Fibroblast of skin of right biceps (primary cell): ENCODE measurements at regions not wholly inside any gene's neighbourhood (a gene's known extent, or its start where the extent isn't known, plus 50 kb on each side); places are given as distances from the start of the nearest gene placed in this dataset.

Experiments
- DNase-seq: peaks from one replicate; pipeline ENCODE4 v3.0.0-alpha.2; 2013

DNA sequence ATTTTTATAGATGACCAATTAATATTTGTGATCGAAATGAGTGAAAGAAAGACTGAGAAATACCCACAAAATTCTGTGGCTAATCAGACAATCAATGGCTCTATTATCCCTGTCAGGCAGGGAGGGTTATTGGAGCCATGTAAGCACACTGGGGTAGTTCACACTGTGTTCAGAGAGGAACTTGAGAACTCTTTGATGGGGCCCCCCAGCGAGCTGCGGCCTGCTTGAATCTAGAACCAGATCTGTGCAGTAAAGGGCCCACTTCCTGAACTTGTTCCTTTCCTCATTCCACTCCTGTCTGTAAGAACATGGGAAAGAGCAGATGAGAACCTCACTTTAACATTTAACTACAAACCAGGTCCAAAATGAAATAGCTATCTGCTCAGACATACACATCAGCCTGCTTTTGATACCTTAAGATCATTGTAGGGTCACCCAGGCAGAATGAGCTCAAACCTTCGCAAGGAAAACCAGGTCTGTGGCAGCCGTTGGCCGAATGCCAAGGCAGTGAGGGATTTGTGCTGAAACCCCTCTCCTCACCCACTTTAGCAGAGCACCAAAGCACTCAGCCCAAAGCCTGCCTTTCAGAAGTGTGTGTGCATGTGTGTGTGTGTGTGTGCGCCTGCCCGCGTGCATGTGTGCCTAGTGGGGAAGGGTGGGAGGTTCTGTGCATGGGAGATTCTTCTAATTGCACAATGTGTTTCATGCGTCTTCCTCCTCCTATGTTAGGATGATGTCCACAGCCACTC, 365.6 kb upstream of the MGMT start:
- no peak for DNase-seq

DNA sequence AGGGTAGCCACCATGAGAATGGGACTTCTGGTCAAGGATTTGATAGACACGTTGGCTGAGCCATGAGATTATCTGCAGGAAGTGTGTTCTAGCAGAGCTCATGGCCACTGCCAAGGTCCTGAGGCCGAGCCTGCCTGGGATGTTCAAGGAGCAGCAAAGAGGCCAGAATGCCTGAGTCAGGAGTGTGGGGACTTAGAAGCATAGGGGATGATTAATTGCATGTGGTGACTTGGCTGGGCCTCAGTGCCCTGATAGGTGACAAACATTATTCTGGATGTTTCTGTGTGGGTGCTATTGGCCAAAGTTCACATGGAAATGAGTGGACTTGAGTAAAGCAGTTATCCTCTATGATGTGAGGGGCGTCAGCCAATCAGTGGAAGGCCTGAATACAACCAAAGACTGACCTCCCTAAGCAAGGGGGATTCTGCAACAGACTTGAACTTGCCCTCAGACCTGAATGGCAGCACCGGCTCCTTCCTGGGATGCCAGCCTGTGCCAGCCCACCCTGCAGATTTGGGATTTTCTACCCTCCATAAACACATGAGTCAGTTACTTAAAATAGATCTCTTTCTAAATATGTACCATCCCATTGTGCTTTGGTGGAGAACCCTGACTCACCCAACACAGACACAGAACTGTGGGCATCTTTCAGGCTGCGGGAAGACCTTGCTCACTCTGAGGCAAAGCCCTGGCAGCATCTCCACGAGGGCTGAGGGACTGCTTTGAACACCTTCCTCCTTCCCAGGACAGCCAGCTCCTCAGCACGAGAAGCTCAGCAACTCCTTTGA, 363.9 kb upstream of the MGMT start:
- peak; percentile 11 for DNase-seq

DNA sequence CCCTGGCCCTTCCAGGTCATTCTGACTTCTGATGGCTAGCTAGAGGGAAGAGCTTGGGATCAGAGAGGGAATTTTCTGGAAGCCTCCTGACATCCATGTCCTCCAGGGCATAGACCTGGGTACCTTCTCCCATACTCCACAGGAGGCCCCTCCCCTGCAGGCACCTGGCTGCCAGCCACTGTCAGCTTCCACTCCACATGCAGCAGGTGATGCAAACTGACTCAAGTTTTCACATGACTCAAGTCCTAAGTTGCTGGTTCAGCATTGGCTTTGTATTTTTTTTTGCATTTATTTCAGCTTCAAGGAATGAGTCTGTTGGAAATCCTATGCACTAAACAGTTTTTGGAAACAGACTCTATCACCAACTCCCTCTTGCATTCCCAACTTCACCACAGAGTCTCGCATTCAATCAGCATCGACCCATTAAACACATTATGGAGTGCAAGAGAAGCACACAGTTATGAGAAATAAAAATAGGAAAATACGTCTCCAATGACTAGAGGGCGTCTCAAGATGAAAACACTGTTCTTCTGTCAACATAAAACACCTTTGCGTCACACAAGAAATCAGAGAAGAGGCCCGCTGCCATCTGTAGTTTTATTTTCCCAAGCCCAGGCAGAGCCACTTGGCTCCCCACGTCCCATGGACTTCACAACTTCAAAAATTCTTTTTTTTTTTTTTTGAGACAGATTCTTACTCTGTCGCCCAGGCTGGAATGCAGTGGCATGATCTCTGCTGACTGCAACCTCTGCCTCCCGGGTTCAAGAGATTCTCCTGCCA, 362.6 kb upstream of the MGMT start:
- DNase-seq: no peak

DNA sequence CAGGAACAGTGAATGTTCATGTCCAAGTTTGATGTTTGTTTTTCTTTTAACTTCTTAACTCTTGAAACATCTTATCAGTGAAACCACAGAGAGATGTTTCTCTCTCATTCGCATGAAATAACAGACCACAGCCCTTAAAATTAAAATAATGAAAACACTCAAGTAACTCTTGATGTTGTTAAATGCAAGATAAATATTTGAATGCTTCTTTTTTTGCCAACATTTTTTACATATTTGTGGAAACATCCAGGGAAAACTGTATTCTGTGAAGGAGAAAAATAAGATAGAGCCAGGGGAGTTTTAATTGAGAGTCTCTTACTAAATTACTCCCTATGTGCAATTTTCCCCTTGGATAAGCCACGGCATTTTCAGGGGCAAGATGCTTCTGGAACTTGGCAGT, 361.8 kb upstream of the MGMT start:
- peak; percentile 55 for DNase-seq

DNA sequence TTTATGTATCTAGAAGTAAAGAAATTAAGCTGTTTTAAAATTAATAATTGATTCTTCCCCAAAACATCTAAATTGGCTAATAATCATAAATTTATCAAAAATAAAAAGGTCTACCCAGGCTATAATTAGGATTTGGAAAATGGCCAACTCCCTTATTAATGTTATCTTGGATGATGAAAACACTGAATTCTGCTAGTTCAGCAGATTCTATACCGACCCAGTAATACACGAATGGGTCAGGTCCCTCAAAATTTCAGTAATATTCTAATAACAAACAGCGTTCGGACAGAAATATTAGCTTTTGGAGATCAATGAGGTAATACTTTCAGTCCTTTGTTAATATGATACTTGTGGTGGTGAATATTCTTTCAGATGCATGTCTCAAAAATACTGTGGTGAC, 360.7 kb upstream of the MGMT start:
- no peak for DNase-seq

DNA sequence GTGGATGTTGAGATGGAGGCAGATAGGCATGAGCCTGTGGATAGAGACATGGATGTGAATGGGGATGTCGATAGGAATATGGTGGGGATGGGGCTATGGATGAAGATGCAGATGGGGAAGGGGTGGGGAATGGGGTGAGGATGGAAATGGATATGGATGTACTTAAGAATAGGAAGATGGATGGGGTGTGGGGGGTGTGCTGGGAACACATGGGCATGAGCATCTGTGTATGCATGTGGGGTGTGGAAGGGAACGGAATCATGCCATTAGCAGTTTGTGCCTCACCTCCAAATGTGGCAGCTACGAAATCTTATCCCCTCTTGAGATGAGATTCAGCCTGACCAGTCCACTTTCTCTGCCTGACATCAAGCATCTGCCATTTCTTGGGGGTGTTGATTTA, 359.5 kb upstream of the MGMT start:
- DNase-seq: no peak

DNA sequence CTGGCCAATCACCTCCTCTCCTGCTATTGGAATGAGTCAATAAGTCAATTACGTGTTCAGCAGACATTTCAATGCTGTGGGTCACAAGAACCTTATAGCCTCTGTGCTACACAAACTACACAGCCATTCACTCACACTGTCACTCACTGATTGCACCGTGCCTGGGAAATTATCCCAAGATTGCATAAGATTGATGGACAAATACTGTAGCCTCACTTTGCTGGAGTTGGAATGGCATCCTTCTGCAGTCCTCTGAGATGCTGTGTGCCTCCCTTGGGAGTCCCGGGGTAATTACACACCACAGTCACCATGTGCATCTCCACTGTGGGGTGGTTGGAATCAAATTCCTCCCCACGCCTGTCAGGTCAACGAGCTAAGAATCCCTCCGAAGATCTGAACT, 358.7 kb upstream of the MGMT start:
- no peak for DNase-seq

DNA sequence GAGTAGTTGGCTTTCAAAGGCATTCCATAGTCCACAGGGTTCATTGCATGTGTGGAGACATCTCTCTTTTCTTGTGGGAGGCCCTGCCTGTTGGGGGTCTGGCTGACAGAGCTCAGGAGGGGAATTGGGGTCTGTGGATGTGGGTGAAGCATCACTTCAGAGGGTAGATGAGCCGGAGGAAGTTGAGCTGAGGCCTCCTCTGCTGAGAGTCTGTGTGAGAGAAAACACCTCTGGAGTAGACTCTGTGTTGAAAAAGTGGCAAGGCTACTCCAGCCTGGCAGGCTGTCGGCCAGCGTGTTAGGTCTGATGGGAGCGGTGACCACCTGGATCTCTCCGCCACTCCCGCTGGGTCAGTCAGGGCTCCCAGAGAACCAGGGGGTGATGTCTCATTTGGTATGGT, 358.0 kb upstream of the MGMT start:
- no peak for DNase-seq

DNA sequence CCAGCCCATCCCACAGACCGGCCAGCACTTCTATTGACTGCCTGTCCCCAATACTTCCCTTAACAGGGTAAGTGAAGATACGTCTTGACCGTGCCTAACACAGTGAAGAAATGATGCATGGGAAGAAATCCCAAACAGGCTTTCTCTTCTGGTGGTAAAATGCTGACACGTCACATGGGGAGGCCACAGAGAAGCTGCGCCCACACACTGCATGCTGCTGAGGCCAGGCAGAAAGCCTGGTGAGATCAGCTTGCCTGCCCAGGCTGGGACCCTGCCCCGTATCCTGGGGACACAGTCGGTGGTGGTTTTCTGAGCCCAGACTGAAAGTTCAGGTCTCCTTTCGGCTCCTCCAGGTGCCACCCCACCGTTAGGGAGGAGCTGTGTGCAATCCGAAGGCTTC, 356.3 kb upstream of the MGMT start:
- DNase-seq: no peak

DNA sequence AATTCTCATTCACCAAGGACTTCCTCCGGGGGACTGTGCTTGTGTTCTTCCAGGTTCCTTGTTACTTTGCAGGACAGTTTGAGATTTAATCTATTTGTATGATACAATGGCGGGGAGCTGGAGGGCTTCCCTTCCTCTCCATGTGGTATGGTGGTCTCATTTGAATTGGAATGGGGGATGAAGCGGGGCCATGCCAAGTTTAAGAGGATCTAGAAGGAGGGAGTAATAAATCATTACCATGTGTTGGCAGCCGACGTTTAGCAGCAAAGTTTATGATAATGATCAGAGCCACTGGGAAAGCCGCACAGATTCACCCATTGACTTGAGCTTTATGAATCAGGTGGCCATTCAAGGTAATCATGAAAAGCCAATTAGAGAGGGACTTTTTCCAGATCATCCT, 355.1 kb upstream of the MGMT start:
- DNase-seq: no peak

DNA sequence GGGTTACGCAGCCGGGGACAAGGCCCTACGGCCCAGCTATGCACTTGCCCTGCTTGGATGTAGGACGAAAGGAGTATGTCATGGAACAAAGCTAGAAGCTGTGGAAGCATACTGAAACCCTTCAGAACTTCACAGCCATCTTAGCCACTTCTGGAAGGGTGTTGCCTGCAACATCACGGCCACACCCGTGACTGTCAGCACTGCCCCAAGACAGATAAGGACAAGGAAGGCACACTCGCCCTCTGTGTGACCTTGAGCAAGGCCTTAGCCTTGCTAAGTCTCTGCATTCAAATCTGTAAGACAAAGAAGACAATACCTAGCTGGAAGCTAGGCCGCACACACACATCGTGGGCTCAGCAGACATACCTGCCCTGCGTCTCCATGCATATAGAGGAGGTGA, 352.5 kb upstream of the MGMT start:
- no peak for DNase-seq

DNA sequence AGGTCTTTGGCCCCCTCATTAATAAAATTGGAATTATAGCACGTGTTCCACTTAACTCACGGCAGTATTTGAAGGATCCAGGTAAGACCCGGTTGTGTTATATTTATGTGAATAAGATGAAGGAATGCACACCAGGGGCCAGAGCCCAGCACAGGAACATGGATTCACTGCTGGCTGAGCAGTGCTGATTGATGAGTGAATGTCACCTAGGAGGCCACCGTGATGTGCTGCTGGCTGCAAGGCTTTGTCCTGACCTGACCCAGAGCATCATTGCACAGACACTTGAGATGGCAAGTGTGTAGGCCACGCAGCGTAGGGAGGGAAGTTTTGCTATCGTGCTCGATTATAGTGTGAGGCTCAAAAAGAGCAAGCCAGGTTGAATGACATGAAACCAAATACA, 350.7 kb upstream of the MGMT start:
- DNase-seq: no peak

DNA sequence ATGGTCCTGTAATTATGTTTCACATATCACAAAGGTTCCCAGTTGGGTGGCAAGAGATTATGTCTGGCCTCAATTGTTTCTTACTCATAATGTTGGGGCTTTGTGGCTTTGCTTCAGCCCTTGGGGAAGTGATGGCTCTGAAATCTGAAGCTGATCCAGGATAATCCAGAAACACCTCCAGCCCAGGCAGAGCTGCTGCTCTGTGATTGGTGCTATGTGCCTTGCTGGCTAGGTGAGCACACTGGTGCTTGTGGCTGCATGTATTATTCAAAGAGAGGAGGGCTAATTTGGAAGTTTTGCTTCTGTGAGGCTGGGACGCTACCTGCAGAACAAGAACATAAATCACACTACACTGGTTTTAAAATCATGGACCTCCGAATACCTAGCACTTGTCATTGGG, 346.6 kb upstream of the MGMT start:
- DNase-seq: no peak

DNA sequence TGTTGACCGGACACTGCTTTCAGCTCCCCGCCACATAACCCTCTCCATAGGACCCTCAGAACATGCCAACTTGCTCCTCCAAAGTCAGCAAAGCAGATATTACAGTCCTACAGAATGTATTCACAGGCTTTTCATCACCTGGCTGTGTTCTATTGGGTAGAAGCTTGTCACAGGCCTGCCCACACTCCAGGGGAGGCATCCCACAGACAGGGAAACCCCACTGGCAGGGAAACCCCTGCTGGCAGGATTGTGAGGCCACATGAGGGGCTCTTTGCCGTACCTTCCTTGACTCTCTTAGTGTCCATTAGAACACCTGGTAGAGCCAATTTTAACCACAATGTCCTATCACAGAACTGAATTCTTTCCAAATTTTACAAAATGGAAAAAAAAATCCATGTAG, 344.2 kb upstream of the MGMT start:
- DNase-seq: no peak

DNA sequence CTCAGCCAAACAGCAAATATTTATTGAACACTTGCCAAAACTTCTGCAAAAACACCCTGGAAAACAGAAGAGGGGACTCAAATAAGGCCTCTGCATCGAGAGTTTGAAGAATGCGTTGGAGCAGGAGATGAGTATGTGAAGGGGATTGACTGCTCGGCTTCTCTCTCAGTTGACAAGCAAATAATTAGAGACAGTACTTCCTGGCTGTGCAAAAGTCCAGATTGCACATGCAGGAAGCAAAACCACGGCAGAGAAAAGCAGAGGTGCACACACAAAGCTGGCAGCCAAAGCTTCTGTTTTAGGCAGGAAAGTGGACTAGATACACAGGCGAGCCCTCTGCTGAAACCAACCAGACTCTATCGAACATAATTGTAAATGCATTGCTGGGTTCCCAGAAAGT, 343.6 kb upstream of the MGMT start:
- no peak for DNase-seq

DNA sequence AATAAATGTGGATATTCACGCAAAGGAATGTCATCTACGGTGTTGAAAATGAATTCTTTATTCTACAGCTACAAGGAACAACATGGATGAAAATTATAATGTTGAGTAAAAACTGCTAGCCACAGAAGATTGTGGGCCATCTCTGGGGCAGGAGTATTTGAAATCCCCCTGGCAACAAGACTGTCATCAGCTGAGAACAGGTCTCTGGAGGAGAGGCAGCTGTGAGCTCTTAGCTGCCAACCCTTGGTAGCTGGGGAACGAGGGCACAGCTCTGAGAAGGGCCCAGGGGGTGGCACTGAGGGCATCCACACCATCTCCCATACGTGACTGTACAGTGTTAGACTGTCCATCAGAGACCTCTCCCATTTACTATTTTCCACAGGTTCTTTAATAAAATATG, 340.1 kb upstream of the MGMT start:
- no peak for DNase-seq

DNA sequence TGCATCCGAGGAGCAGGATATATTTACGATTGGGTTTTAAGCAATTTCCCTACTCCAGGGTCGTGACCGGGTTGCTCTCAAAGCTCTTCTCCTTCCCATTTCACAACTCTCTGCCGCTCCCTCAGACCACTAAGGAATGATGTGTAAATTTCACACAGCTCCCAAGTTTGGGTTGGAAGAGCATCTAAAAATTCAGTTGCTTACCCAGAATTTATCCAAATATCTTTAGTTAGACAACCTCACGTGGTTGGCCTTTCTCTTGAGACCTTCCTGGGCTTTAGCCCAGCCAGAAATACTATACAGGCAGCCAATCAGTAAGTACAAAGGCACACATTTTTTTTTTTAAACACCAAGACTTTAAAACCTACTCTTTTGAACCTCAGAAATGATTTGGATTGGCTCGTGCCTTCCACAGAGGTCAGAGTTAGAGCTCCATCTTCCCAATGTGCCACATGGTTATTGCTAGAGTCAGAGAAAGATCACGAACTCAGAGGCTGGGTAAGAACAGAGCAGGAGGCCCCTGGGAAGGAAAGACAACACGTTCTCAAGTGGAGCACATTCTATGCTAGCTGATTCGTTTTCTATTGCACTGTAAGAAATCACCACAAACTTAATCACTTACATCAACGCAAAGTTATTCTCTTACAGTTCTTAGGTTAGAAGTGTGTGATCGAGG, 335.4 kb upstream of the MGMT start:
- peak; percentile 4 for DNase-seq

DNA sequence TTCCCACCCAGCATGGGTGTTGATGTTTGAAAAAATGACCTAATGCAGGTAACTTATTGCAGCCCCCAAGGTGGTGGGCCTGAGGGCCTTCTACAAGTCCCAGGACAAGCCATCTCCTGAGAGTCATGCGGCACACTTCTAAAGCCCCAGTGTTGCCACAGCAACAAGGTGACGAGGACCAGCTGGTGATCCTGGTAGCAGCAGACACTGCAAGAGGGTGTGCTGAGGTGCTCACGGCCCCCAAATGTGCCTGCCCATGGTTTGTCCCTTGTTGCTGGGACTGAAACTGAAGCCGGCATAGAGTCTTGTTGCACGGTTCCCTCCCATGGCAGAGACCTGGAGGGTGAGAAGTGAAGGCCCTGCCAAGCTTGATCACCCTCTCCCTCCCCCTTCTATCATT, 333.2 kb upstream of the MGMT start:
- no peak for DNase-seq

DNA sequence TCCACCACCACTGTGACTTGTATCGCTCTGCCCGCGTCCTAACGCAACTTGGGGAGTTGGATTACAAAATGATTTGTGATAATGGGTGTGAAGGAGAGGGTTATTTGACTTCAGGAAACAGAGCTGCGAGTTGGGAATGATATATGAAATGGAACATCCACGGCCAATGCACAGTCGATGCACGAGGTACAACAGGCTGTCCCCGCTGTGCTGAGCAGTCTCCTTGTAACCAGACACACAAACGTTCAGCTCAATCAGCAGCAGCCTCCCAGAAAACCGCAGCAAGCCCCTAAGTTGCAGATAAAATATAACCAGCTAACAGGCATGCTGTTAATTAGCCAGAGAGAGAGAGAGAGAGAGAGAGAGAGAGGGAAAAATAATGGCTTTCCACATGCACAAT, 332.7 kb upstream of the MGMT start:
- no peak for DNase-seq

DNA sequence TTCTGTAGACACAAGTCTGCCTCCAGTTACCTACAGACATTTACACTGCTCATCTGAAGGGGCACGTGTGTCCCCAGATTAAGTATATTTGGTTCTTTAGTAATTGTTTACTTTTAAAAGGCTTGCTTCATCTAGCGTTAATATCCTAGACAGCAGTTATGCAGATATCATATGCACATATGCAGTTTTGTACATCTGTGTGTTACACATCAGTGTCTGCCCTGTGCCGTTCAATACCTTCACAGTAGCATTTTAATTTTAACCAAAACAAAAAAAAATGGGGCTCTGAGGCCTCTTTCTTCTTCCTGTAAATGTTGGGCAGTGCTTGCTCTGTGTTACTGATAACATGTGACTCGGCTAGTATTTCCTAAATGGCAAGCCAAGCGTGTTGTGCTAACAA, 331.4 kb upstream of the MGMT start:
- no peak for DNase-seq

DNA sequence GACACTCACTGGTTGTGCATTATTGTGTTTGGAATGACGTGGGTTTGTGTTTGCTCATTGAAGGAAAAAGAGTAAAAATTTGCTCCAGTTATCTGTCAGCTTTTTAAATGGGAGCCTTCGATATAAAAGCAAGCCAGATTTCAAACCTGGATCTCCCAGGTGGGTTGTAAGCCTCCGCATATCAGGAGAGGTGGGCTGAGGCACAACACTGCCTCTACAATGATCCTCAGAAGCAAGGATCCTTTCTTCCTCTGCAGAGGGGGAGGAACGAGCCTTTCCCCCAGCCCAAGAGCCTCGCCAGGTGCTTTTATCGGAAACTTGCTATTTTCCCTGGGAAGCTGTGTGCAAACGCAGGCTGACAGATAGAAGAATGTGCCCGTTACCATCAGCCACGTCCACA, 331.0 kb upstream of the MGMT start:
- no peak for DNase-seq

DNA sequence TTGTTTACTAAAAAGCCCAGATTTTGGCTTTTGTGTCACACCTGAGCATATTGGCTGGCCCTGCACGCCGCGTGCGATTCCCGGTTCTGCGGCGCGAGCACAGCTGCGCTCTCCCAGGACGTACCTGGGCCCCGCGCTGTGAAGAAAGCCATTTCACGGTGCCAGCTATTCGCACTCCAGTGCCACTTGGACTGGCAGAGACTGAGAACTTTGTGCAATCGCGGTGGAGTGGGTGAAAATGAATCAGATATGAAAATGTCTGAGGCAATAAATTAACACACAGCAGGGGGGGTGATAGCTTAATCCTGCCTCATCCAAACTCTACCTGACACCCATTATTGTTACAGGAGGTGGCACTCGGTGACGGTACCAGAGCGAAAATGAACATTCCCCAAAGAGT, 330.1 kb upstream of the MGMT start:
- DNase-seq: no peak
